HepG2 (cell line): ENCODE measurements at regions not wholly inside any gene's neighbourhood (a gene's known extent, or its start where the extent isn't known, plus 50 kb on each side); places are given as distances from the start of the nearest gene placed in this dataset.

Experiments used
- CCDC6 ChIP-seq: sonication (generic); formaldehyde crosslinking; IDR thresholded peaks from 2 replicates; pipeline ENCODE4 v1.8.1; 2022; ENCODE audit warnings: mild to moderate bottlenecking, missing genetic modification reagents, moderate library complexity
- SALL1 ChIP-seq: sonication (generic); formaldehyde crosslinking; IDR thresholded peaks from 2 replicates; pipeline ENCODE4 v1.8.0; 2022; ENCODE audit warnings: mild to moderate bottlenecking, missing genetic modification reagents
- TCF7L2 ChIP-seq: IDR thresholded peaks from 2 replicates; pipeline ENCODE4 v1.6.1; 2011; ENCODE audit warnings: mild to moderate bottlenecking, low read depth, low read length, moderate library complexity
- ZNF136 ChIP-seq: sonication (generic); formaldehyde crosslinking; IDR thresholded peaks from 2 replicates; pipeline ENCODE4 v1.8.1; 2022; ENCODE audit warnings: low read depth, mild to moderate bottlenecking, moderate library complexity, missing genetic modification reagents
- ZNF253 ChIP-seq: sonication (generic); formaldehyde crosslinking; IDR thresholded peaks from 2 replicates; pipeline ENCODE4 v1.8.0; 2022; ENCODE audit warnings: mild to moderate bottlenecking, missing genetic modification reagents, borderline replicate concordance
- ZNF282 ChIP-seq: fragments of 450-650 bp; IDR thresholded peaks from 2 replicates; pipeline ENCODE4 v1.6.1; 2018; ENCODE audit not compliant: partially characterized antibody
- ZNF382 ChIP-seq: sonication (generic); formaldehyde crosslinking; IDR thresholded peaks from 2 replicates; pipeline ENCODE4 v1.5.0; 2020; ENCODE audit warnings: missing genetic modification reagents, mild to moderate bottlenecking, borderline replicate concordance
- ZNF766 ChIP-seq: sonication (generic); formaldehyde crosslinking; IDR thresholded peaks from 2 replicates; pipeline ENCODE4 v1.5.0; 2020; ENCODE audit warnings: missing genetic modification reagents, borderline replicate concordance
- TF ChIP-seq, protein P1 (sequence below): sonication (generic); formaldehyde crosslinking; IDR thresholded peaks from 2 replicates; pipeline ENCODE4 v1.4.0; 2020; ENCODE audit warnings: mild to moderate bottlenecking, missing genetic modification reagents
- TF ChIP-seq, protein P2 (sequence below): sonication (generic); formaldehyde crosslinking; IDR thresholded peaks from 2 replicates; pipeline ENCODE4 v1.5.1; 2020; ENCODE audit warnings: mild to moderate bottlenecking, moderate library complexity, missing genetic modification reagents
- TF ChIP-seq, protein P3 (sequence below), 2 experiments: sonication (generic) in 1 of 2; formaldehyde crosslinking in 1 of 2; IDR thresholded peaks; 2 replicates each; pipeline versions ENCODE4 v1.4.0 to v1.6.1; 2016 to 2020; ENCODE audit warnings: borderline replicate concordance in 1 of 2, low read depth in 1 of 2, mild to moderate bottlenecking in 1 of 2, missing genetic modification reagents in 1 of 2

DNA sequence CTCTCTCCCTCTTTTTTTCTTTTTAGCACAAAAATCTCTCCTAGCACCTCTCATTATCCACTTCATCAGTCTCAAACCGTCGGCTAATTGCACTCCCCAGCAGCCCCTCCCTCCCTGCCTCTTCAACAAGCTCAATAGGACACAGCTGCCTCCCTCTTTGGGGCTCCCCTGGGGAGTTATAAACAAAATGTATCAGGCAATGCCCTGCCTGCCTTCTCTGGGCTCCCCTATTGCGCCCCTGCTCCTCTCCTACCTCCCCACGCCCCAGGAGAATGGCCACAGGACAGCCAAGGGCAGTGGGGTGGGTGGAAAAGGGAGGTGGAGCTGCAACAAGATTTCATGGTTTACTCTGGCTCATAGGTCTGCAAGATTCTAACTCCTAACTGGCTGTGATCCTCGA, 147.1 kb upstream of the GRIK3 start (continued):
- TF ChIP-seq, protein P1, sequence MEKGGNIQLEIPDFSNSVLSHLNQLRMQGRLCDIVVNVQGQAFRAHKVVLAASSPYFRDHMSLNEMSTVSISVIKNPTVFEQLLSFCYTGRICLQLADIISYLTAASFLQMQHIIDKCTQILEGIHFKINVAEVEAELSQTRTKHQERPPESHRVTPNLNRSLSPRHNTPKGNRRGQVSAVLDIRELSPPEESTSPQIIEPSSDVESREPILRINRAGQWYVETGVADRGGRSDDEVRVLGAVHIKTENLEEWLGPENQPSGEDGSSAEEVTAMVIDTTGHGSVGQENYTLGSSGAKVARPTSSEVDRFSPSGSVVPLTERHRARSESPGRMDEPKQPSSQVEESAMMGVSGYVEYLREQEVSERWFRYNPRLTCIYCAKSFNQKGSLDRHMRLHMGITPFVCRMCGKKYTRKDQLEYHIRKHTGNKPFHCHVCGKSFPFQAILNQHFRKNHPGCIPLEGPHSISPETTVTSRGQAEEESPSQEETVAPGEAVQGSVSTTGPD, result no peak
- TF ChIP-seq, protein P2, sequence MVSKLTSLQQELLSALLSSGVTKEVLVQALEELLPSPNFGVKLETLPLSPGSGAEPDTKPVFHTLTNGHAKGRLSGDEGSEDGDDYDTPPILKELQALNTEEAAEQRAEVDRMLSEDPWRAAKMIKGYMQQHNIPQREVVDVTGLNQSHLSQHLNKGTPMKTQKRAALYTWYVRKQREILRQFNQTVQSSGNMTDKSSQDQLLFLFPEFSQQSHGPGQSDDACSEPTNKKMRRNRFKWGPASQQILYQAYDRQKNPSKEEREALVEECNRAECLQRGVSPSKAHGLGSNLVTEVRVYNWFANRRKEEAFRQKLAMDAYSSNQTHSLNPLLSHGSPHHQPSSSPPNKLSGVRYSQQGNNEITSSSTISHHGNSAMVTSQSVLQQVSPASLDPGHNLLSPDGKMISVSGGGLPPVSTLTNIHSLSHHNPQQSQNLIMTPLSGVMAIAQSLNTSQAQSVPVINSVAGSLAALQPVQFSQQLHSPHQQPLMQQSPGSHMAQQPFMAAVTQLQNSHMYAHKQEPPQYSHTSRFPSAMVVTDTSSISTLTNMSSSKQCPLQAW, result no peak
- TF ChIP-seq CCDC6 (CRISPR knock-in tag) (no peak), ZNF382 (CRISPR knock-in tag) (no peak), ZNF282 (no peak), SALL1 (CRISPR knock-in tag) (no peak), ZNF253 (no peak), ZNF766 (no peak), TCF7L2 (no peak), ZNF136 (CRISPR knock-in tag) (no peak)
- TF ChIP-seq, protein P3, sequence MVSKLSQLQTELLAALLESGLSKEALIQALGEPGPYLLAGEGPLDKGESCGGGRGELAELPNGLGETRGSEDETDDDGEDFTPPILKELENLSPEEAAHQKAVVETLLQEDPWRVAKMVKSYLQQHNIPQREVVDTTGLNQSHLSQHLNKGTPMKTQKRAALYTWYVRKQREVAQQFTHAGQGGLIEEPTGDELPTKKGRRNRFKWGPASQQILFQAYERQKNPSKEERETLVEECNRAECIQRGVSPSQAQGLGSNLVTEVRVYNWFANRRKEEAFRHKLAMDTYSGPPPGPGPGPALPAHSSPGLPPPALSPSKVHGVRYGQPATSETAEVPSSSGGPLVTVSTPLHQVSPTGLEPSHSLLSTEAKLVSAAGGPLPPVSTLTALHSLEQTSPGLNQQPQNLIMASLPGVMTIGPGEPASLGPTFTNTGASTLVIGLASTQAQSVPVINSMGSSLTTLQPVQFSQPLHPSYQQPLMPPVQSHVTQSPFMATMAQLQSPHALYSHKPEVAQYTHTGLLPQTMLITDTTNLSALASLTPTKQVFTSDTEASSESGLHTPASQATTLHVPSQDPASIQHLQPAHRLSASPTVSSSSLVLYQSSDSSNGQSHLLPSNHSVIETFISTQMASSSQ (IDR thresholded peaks at IDR 0.05; ENCODE audit: low read depth), result no peak
- TF ChIP-seq, protein P3 (CRISPR knock-in tag; IDR thresholded peaks at IDR 0.05; ENCODE audit: borderline replicate concordance), result no peak
